Cardiac muscle cell (in vitro differentiated cells and primary cell): ENCODE measurements at regions not wholly inside any gene's neighbourhood (a gene's known extent, or its start where the extent isn't known, plus 50 kb on each side); places are given as distances from the start of the nearest gene placed in this dataset.
"Not testable (repeated sequence)": the region's sequence is repeated elsewhere in the genome, so short reads cannot be mapped to it uniquely, and the experiment has no call there.

ENCODE experiments used
- DNase-seq, 2 donors: peaks; one replicate each; pipeline versions ENCODE4 v3.0.0 to v3.0.0-alpha.2; 2010 to 2017; ENCODE audit warnings: low read depth in 1 of 2, low spot score in 1 of 2
- H3K27ac ChIP-seq: fragments of 200-600 bp; sonication (generic); 2 replicates; pipeline ENCODE4 v1.5.1; 2016
- H3K27me3 ChIP-seq: fragments of 200-600 bp; sonication (generic); 2 replicates; pipeline ENCODE4 v1.6.0; 2016; ENCODE audit warnings: control low read depth
- H3K36me3 ChIP-seq: fragments of 200-600 bp; sonication (generic); 2 replicates; pipeline ENCODE4 v1.5.1; 2016; ENCODE audit warnings: control low read depth
- H3K4me1 ChIP-seq: fragments of 200-600 bp; sonication (generic); 2 replicates; pipeline ENCODE4 v1.8.1; 2017; ENCODE audit warnings: low read depth, mild to moderate bottlenecking, mixed run types
- H3K4me3 ChIP-seq: fragments of 200-600 bp; sonication (generic); 2 replicates; pipeline ENCODE4 v1.5.1; 2016; ENCODE audit warnings: mild to moderate bottlenecking
- H3K9me3 ChIP-seq: fragments of 200-600 bp; sonication (generic); 2 replicates; pipeline ENCODE4 v1.5.1; 2017; ENCODE audit warnings: low read depth, mild to moderate bottlenecking, control low read depth
- CTCF ChIP-seq: IDR thresholded peaks from 2 replicates; pipeline ENCODE4 v1.5.1; 2012; ENCODE audit warnings: low read depth, mild to moderate bottlenecking, low read length

- no peaks in the 10 kb centered on the region for H3K36me3 ChIP-seq
- DNase-seq = no peak
- H3K4me1 ChIP-seq = no peaks in the 10 kb centered on the region
- TF ChIP-seq CTCF = no peak
- H3K27ac ChIP-seq = no peak overlapping the region
- no peaks in the 10 kb centered on the region for H3K27me3 ChIP-seq
- H3K4me3 ChIP-seq = no peak overlapping the region
- H3K9me3 ChIP-seq = no peaks in the 10 kb centered on the region
Observed at GRCh38 chr10:89985446-89985845, 284.1 kb downstream of the KIF20B start.

DNA sequence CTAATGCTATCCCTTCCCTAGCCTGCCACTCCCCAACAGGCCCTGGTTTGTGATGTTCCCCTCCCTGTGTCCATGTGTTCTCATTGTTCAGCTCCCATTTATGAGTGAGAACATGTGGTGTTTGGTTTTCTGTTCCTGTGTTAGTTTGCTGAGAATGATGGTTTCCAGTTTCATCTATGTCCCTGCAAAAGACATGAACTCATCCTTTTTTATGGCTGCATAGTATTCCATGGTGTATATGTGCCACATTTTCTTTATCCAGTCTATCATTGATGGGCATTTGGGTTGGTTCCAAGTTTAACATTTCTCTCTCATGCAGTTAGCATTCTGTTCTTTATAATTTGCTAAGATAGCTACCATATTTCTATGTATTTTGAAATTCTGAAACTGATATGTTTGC is 287.0 kb downstream of the KIF20B start:
- H3K27ac ChIP-seq, H3K9me3 ChIP-seq, H3K4me1 ChIP-seq, DNase-seq, H3K4me3 ChIP-seq, H3K36me3 ChIP-seq, H3K27me3 ChIP-seq: not testable (repeated sequence)

GRCh38 chr10:89992575-89992974 is 291.2 kb downstream of the KIF20B start:
- no peak for DNase-seq
- no peak overlapping the region for H3K27ac ChIP-seq
- H3K36me3 ChIP-seq = no peaks in the 10 kb centered on the region
- no peaks in the 10 kb centered on the region for H3K9me3 ChIP-seq
- H3K4me3 ChIP-seq = no peak overlapping the region
- no peaks in the 10 kb centered on the region for H3K27me3 ChIP-seq
- no peak for TF ChIP-seq CTCF
- no peaks in the 10 kb centered on the region for H3K4me1 ChIP-seq

GRCh38 chr10:90007226-90007625 is 305.8 kb downstream of the KIF20B start:
- no peak for TF ChIP-seq CTCF
- H3K36me3 ChIP-seq = no peaks in the 10 kb centered on the region
- H3K27me3 ChIP-seq = no peaks in the 10 kb centered on the region
- no peaks in the 10 kb centered on the region for H3K4me1 ChIP-seq
- H3K27ac ChIP-seq = no peak overlapping the region
- no peaks in the 10 kb centered on the region for H3K9me3 ChIP-seq
- DNase-seq = peak in 1 of 2 donors; percentile 17
- no peak overlapping the region for H3K4me3 ChIP-seq

GRCh38 chr10:90011281-90011680 is 309.9 kb downstream of the KIF20B start:
- H3K27me3 ChIP-seq, H3K9me3 ChIP-seq, DNase-seq, H3K36me3 ChIP-seq, H3K27ac ChIP-seq, H3K4me3 ChIP-seq, H3K4me1 ChIP-seq: not testable (repeated sequence)

DNA sequence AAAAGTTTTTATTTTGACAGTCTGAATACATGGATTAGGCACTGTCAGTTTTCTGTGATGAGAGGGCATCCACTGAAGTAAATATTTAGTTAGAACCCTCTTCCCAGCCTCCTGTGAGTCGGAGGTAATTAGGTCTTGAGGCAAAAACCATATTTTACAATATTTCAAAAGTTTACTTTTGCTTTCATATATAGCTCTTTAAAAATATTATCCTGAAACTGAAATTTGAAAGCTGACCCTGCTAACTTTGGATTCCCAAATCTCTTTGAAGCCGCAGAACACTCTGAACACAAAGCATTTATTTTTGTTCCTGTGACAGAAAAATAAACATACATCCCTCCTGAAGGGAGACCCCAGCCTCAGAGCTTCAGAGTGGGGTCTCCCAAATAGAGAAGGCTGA is 317.4 kb downstream of the KIF20B start:
- Histone ChIP-seq H3K9me3 (no peaks in the 10 kb centered on the region), H3K36me3 (no peaks in the 10 kb centered on the region), H3K27me3 (no peaks in the 10 kb centered on the region), H3K4me1 (peaks cover 4% of the 10 kb centered on the region), H3K4me3 (no peak overlapping the region), H3K27ac (no peak overlapping the region)
- DNase-seq = no peak
- TF ChIP-seq CTCF = no peak

- Histone ChIP-seq H3K27me3 (no peaks in the 10 kb centered on the region), H3K27ac (no peak overlapping the region), H3K4me3 (no peak overlapping the region), H3K4me1 (peaks cover 4% of the 10 kb centered on the region), H3K36me3 (no peaks in the 10 kb centered on the region), H3K9me3 (no peaks in the 10 kb centered on the region)
- TF ChIP-seq CTCF = no peak
- DNase-seq = no peak
Observed at GRCh38 chr10:90020506-90020905, 319.1 kb downstream of the KIF20B start.
